GM20431 (cell line): ENCODE measurements at regions not wholly inside any gene's neighbourhood (a gene's known extent, or its start where the extent isn't known, plus 50 kb on each side); places are given as distances from the start of the nearest gene placed in this dataset.
"Not testable (repeated sequence)": the region's sequence is repeated elsewhere in the genome, so short reads cannot be mapped to it uniquely, and the experiment has no call there.

Experiments used
- in situ Hi-C: fragments of 300-500 bp; cut with MseI, MboI; formaldehyde crosslinking; loops from one replicate; pipeline ENCODE4 v1.15.0; 2020; ENCODE audit warnings: low sequenced_read_pairs; ENCODE audit not compliant: unreplicated experiment

DNA sequence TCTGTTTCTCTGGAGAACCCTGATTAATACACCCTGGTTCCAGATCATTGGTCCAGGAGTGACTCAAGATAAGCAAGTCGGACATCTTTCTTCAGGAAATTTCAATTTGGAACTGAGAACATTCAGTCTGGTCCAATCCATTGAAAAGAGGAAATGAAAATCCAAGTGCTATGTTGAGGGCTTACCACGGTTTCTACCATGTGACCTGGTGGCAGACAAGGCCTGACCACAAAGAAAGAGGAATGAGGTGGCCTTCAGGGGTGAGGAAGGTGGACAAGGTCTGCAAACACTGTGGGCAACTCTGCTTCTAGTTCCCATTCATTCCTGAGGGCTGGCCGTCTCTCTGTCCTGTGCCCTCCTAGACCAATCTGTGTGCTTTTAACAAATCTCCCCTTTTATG lies 149.2 kb upstream of the GHITM start:
- in situ Hi-C loops = no loop called here

GRCh38 chr10:83991986-83992753 lies 147.1 kb upstream of the GHITM start:
- in situ Hi-C loops = no loop called here

DNA sequence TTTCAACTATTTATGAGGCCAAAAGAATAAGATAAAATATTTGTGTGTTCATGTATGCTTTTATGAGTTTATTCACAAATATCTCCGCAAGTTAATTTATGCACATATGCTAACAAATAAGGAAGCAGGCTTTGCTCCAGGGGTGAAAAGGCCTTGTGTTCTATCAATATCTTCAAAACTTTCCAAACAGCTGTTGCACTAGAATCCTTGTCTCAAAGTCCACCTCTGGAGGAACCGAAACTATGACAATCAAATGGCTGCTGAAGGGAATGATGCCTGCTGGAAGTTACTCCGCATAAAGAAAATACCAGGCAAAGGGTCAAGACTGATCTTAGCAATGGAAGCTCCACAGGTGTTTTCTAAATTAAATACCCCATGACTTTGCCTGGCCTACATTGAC lies 145.0 kb upstream of the GHITM start:
- in situ Hi-C loops = no loop called here

GRCh38 chr10:83995738-83996331 lies 143.5 kb upstream of the GHITM start:
- in situ Hi-C loops = no loop called here

DNA sequence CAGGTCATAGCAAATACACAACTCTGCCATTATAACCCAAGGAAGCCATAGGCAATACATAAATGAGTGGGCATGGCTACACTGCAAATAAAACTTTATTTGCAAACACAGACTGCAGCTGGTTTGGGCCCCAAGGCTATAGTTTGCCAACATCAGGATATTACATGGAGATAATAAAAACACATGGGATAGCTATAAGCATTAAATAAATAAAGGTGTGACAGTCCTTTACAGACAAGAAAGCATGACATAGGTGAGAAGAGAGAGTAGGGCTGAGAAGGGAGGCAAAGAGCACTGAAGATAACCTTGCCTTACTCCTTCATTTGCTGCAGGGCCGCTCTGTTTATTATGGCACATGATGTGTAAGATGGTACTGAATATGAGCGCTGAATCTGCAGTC lies 135.1 kb upstream of the GHITM start:
- in situ Hi-C loops = no loop called here

- in situ Hi-C loops = no loop called here
Measured at GRCh38 chr10:84005403-84005802, 133.9 kb upstream of the GHITM start.

DNA sequence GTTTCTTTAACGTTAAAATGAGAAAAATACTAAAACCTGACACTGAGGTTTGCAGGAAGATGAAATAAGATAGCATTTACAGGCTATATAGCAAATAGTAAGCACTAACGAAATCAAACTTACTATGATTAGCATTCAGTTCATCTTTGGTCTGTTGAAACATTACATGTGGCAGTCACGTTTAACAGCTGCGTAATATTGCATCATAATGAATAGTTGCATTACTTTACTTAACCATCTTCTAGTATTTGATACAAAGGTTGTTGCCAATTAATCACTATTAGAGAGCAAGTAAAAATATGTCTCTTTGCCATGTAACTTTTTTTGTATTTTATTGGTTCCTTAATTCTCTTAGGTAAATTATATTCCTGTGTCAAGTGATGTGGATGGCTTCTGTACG lies 131.8 kb upstream of the GHITM start:
- in situ Hi-C loops = no loop called here

- in situ Hi-C loops = no loop called here
Measured at GRCh38 chr10:84008878-84009277, 130.4 kb upstream of the GHITM start.

- in situ Hi-C loops = no loop called here
Measured at GRCh38 chr10:84012431-84012830, 126.9 kb upstream of the GHITM start.

GRCh38 chr10:84012831-84013458 lies 126.4 kb upstream of the GHITM start:
- in situ Hi-C loops = no loop called here

DNA sequence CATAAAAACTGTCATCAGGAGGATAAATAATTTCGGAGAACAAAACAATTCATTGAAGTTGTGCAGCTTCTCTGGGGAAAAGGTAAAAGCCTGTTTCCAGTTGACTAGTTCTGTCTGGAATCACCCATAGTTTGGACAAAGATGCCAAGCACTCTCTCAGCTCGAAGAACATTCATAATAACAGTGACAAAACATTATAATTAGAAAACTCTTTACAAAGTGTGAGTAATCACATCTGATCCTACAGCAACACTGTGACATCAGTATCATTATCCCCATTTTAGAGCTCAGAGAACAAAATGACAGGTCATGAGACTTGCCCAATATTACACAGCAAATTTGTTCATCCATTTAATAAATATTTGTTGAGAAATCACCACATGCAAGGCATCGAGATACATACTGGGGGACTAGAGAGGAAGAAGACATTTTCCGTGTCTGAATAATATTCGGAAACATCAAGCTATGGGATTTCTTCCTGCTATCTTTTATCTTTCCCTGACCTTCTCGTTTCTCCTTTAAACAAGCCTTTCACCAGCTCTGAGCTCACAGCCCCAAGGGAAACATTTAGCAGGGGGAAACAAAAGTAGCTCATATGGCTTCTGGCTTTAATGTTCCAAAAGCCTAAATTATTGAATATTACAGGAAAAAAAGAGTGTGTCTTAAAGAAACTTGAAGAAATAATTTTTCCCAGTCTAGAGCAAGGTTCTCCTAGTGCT lies 123.3 kb upstream of the GHITM start:
- in situ Hi-C loops = no loop called here

- in situ Hi-C loops = no loop called here
Measured at GRCh38 chr10:84018826-84019225, 120.5 kb upstream of the GHITM start.

DNA sequence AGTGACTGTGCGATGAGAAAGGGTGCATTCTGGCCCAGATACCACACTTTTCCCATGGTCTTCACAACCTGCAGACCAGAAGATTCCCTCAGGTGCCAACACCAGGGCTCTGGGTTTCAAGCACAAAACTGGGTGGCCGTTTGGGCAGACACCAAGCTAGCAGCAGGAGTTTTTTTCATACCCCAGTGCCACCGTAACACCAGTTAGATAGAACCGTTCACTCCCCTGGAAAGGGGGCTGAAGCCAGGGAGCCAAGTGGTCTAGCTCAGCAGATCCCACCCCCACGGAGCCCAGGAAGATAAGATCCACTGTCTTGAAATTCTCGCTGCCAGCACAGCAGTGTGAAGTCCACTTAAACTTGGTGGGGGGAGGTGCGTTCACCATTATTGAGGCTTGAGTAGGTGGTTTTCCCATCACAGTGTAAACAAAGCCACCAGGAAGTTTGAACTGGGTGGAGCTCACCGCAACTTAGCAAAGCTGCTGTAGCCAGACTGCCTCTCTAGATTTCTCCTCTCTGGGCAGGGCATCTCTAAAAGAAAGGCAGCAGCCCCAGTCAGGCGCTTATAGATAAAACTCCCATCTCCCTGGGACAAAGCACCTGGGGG lies 119.4 kb upstream of the GHITM start:
- in situ Hi-C loops = not testable (repeated sequence)

GRCh38 chr10:84026821-84027257 lies 112.5 kb upstream of the GHITM start:
- in situ Hi-C loops = no loop called here

GRCh38 chr10:84029840-84030239 lies 109.5 kb upstream of the GHITM start:
- in situ Hi-C loops = no loop called here

DNA sequence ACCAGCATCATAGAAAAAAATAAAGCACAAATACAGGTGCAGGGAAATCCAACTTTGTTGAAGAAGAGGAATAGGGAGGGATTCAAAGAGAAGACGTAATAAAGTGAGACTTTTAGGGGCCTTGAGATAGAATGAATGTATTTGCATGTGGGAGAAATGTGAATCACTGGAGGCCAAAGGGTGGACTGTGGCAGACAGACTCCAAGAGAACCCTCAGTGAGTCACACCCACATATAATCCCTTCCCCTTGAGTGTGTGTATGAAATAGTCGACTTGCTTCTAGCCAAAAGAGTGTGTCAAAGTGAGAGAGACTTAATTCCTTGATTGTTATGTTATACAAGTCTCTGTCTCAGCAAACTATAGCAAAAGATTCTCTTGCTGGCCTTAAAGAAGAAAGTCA lies 101.3 kb upstream of the GHITM start:
- in situ Hi-C loops = no loop called here

- in situ Hi-C loops = no loop called here
Measured at GRCh38 chr10:84039957-84040356, 99.4 kb upstream of the GHITM start.

DNA sequence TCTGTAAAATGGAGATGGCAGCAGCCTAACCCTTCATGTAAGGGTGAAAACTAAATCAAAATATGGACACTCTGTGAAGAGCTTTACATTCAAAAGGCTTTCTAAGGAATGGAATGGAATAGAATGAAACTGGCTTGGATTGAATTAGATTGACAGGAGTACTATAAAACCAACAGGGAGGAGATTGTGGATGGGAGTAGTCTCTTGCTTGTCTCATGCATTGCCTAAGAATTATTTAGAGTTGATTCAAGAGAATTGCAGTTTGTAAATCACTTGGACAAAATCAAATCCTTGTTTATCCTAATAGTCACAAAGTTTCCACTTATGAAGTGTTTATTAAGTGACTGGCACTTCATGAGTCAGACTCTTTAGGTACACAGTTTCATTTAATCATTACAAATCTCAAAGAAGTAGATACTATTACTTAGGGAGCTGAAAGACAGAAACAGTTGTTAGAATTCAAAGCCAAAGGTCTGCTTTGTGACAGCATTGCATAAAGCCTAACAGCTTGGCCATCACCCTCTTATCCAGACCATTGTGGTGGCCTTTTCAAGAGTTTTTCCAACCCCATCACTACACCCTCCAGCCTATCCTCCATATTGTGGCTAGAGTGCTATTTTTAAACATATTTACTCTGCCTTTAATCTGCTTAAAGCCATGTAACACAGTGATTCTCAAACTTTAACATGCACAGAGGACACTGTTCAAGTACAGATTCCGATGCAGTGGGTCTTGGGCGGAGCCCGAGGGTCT lies 91.9 kb upstream of the GHITM start:
- in situ Hi-C loops = no loop called here

DNA sequence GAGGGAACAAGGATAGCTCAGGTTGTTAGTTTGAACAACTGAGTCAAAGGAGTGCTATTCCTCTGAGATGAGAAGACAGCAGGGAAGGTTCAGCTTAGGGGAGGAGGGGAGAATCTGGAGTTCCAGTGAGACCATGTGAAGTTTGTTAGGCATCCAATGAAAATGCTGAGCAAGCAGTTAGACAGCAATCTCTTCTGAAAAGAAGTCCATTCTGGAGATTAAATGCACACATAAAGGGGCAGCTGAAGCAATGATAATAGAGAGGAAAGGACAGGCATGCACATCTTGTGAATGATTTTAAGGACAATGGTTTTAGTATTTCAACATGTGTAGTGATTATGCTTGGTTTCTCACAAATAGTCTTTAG lies 89.7 kb upstream of the GHITM start:
- in situ Hi-C loops = no loop called here

DNA sequence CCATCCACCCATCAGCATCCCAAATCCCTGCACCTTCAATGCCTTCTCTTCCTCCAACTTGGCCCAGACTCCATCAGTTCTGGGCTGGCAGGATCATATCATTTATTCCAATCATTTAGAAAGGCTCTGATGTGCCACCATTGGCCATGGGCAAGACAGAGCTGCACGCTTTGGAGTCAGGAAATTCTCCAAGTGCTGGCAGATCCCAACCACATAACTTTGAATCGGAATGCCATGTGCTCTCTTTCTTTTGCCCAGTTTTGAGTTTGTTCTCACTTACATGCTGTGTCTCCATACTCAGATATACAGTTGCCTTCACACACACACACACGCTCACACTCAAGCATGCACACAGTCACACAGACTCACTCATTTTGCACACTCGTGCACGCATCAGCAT lies 85.7 kb upstream of the GHITM start:
- in situ Hi-C loops = no loop called here
